Type B pancreatic cell (in vitro differentiated cells): ENCODE measurements at regions not wholly inside any gene's neighbourhood (a gene's known extent, or its start where the extent isn't known, plus 50 kb on each side); places are given as distances from the start of the nearest gene placed in this dataset.
A peak's percentile ranks its signal among the peaks of the same experiment; 100 is the strongest.

ENCODE experiments used
- DNase-seq: peaks from one replicate; pipeline ENCODE4 v3.0.0; 2021; ENCODE audit warnings: mixed read lengths; ENCODE audit not compliant: unreplicated experiment; ENCODE audit errors: extremely low spot score
- H3K27ac Mint-ChIP-seq: 2 replicates; pipeline ENCODE4 v1.8.0; 2021; ENCODE audit warnings: mild to moderate bottlenecking, mixed read lengths
- H3K27me3 Mint-ChIP-seq: 2 replicates; pipeline ENCODE4 v1.8.0; 2021; ENCODE audit warnings: mixed read lengths
- H3K36me3 Mint-ChIP-seq: 2 replicates; pipeline ENCODE4 v1.8.0; 2021; ENCODE audit warnings: mixed read lengths
- H3K4me1 Mint-ChIP-seq: one replicate; pipeline ENCODE4 v1.8.0; 2021; ENCODE audit warnings: mixed read lengths; ENCODE audit not compliant: unreplicated experiment
- H3K4me3 Mint-ChIP-seq: 2 replicates; pipeline ENCODE4 v1.8.0; 2021; ENCODE audit warnings: mild to moderate bottlenecking, mixed read lengths
- H3K9me3 Mint-ChIP-seq: 2 replicates; pipeline ENCODE4 v1.8.0; 2021; ENCODE audit warnings: mixed read lengths
- TF ChIP-seq, protein P1 (sequence below): fragments of 200-600 bp; sonication (generic); conservative IDR thresholded peaks from 2 replicates; pipeline ENCODE4 v1.5.0; 2021; ENCODE audit warnings: antibody characterized with exemption, mild to moderate bottlenecking

DNA sequence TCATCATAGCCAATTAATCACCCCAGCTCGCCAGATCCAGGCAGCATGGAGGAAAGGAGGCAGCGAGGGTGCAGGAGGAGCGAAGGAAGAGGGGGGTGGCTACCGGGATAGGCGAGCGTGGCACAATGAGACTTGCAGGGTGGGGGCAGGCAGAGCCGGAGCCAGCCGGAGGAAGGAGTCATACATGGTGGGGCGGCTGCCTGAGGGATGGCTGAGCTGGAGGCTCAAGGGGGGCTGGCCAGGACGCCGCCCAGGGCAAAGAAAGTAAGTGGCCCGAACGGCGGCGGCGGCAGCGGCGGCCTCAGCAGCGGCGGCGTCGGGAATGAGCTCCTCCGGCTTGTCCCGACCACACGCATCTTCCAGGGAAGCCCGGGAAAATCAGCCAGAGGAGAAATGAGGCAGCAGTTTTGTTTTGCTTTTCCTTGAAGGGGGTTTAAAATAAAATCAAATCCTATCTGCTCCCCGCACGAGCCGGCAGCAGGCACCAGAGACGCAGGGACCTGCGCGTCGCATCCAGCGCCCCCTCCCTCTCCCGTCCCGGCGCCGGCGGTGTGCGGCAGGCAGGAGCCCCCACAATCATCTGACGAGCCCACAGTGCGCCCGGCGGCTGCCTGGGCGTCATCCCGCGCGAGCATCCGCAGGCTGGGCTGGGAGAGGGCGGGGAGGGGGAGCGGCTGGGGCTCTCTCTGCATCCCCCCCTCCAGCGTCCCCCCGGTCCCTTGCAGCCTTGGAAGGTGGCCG, 263.6 kb downstream of the CTTN start:
- Mint-ChIP-seq H3K4me3 (peak overlapping the region; percentile 91), H3K27ac (peak overlapping the region; percentile 82), H3K4me1 (peaks cover 11% of the 10 kb centered on the region), H3K27me3 (peaks cover 17% of the 10 kb centered on the region), H3K9me3 (no peaks in the 10 kb centered on the region), H3K36me3 (peaks cover 8% of the 10 kb centered on the region)
- TF ChIP-seq, protein P1, sequence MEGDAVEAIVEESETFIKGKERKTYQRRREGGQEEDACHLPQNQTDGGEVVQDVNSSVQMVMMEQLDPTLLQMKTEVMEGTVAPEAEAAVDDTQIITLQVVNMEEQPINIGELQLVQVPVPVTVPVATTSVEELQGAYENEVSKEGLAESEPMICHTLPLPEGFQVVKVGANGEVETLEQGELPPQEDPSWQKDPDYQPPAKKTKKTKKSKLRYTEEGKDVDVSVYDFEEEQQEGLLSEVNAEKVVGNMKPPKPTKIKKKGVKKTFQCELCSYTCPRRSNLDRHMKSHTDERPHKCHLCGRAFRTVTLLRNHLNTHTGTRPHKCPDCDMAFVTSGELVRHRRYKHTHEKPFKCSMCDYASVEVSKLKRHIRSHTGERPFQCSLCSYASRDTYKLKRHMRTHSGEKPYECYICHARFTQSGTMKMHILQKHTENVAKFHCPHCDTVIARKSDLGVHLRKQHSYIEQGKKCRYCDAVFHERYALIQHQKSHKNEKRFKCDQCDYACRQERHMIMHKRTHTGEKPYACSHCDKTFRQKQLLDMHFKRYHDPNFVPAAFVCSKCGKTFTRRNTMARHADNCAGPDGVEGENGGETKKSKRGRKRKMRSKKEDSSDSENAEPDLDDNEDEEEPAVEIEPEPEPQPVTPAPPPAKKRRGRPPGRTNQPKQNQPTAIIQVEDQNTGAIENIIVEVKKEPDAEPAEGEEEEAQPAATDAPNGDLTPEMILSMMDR = no peak
- DNase-seq = no peak

DNA sequence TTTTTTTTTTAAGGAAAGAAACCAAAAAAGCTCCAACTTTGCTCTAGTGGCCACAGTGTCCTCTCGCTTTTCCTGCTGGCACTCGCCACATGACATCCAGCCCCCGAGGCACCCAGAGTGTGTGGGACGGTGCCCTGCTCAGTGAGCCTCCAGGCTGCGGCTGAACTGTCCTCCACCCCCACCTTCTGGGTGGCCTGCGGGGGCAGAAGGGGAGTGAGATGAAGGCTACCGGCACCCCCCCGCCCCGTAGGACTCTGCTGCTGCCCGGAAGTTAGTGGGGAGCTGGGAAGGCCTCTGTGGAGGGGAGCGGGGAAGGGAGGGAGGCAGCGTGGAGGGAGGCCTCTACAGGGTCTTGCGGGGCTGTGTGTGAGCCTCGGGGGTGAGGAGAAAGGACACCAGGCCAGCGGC, 264.4 kb downstream of the CTTN start:
- no peak for DNase-seq
- TF ChIP-seq, protein P1 = no peak
- H3K36me3 Mint-ChIP-seq = peaks cover 8% of the 10 kb centered on the region
- H3K4me3 Mint-ChIP-seq = peak overlapping the region; percentile 57
- H3K9me3 Mint-ChIP-seq = no peaks in the 10 kb centered on the region
- no peak overlapping the region for H3K27ac Mint-ChIP-seq
- H3K4me1 Mint-ChIP-seq = peaks cover 10% of the 10 kb centered on the region
- peaks cover 17% of the 10 kb centered on the region for H3K27me3 Mint-ChIP-seq

DNA sequence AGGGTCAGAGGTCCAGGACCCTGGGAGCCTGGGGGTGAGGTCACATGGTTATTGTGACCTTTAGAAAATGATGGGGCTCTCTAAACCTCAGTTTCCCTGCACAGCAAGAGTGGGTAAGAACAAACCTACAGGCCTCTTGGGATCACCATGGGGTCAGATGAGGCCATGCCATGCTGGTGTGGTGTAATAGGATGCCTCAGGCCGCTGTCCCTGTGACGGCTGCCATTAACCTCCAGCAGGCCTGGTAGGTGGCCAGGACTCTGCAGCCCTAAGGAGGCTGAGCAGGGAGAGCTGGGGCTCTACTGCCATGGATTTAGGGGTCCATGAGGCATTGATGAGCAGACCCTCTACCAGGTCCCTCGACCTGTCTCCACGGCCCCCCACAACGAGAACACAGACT, 265.5 kb downstream of the CTTN start:
- no peak overlapping the region for H3K4me3 Mint-ChIP-seq
- H3K4me1 Mint-ChIP-seq = peaks cover 10% of the 10 kb centered on the region
- no peak overlapping the region for H3K27ac Mint-ChIP-seq

DNA sequence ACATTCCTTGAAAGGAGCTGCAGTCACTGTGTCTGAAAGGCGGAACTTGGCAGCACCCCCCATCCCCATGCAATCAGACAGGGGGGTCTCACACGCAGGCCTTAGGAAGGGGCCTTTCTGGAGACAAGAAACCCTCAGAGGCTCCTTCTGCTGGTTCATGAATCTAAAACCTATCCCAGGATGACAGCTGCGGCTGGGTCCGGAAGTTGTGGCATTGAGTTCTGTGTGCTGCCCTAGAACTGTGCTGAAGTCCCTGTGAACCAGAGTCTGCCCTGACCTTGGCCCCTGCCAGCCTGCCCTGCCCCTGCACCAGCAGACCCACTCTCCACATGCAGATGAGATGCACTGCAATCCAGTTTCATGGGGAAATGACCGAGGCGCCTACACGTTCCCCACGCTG, 268.0 kb downstream of the CTTN start:
- no peak overlapping the region for H3K27ac Mint-ChIP-seq
- no peaks in the 10 kb centered on the region for H3K36me3 Mint-ChIP-seq
- H3K27me3 Mint-ChIP-seq = peaks cover 13% of the 10 kb centered on the region
- H3K9me3 Mint-ChIP-seq = no peaks in the 10 kb centered on the region
- peaks cover 5% of the 10 kb centered on the region for H3K4me1 Mint-ChIP-seq
- H3K4me3 Mint-ChIP-seq = no peak overlapping the region
- no peak for DNase-seq
- TF ChIP-seq, protein P1 = no peak

More for the DNA sequence above, 265.5 kb downstream of the CTTN start:
- Mint-ChIP-seq H3K36me3 (peaks cover 8% of the 10 kb centered on the region), H3K27me3 (peaks cover 17% of the 10 kb centered on the region), H3K9me3 (no peaks in the 10 kb centered on the region)
- no peak for DNase-seq
- TF ChIP-seq, protein P1 = no peak

DNA sequence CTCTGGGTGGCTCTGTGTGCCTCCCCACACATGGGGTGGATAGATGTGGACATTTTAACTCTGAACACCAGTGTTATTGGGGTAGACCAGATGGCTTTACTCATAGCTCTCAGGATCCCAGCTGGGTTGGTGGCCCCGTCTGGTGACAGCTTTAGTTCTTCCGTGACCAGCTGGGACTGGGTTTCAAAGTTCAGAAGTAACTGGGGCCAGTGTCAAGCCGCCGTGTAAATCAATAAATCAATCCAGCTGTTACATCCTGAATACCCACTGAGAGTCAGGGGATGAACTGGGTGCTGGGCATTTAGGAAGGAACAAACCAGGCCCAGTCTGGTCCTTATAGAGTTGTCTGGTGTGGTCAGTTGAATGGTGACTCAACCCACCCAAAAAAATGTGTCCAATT, 269.4 kb downstream of the CTTN start:
- peaks cover 3% of the 10 kb centered on the region for H3K27me3 Mint-ChIP-seq

More for the DNA sequence above, 269.4 kb downstream of the CTTN start:
- H3K27ac Mint-ChIP-seq = no peak overlapping the region
- no peak overlapping the region for H3K4me3 Mint-ChIP-seq
- no peaks in the 10 kb centered on the region for H3K36me3 Mint-ChIP-seq
- TF ChIP-seq, protein P1 = no peak
- peaks cover 4% of the 10 kb centered on the region for H3K4me1 Mint-ChIP-seq
- DNase-seq = no peak
- no peaks in the 10 kb centered on the region for H3K9me3 Mint-ChIP-seq
